HG03432 (cell line): ENCODE measurements at regions not wholly inside any gene's neighbourhood (a gene's known extent, or its start where the extent isn't known, plus 50 kb on each side); places are given as distances from the start of the nearest gene placed in this dataset.
"Not testable (repeated sequence)": the region's sequence is repeated elsewhere in the genome, so short reads cannot be mapped to it uniquely, and the experiment has no call there.

Experiments used
- ATAC-seq: cut with Tn5 transposase; IDR thresholded peaks from one replicate; pipeline ENCODE4 v1.9.1; 2021; ENCODE audit warnings: mild to moderate bottlenecking, moderate library complexity; ENCODE audit not compliant: unreplicated experiment

GRCh38 chr11:22920939-22921565, 60.8 kb upstream of the CCDC179 start:
- ATAC-seq, result peak; percentile 99

- ATAC-seq, result no peak
Observed at GRCh38 chr11:22922672-22923071, 62.4 kb upstream of the CCDC179 start.

- no peak for ATAC-seq
Observed at GRCh38 chr11:22923561-22923960, 63.3 kb upstream of the CCDC179 start.

- no peak for ATAC-seq
Observed at GRCh38 chr11:22926341-22926740, 66.1 kb upstream of the CCDC179 start.

- no peak for ATAC-seq
Observed at GRCh38 chr11:22927793-22928192, 67.5 kb upstream of the CCDC179 start.

GRCh38 chr11:22928207-22928917, 68.1 kb upstream of the CCDC179 start:
- ATAC-seq, result no peak

- peak; percentile 99 for ATAC-seq
Observed at GRCh38 chr11:22930816-22931594, 70.7 kb upstream of the CCDC179 start.

GRCh38 chr11:22938691-22939090, 78.4 kb upstream of the CCDC179 start:
- no peak for ATAC-seq

- ATAC-seq, result not testable (repeated sequence)
Observed at GRCh38 chr11:22941544-22941943, 81.3 kb upstream of the CCDC179 start.

- ATAC-seq, result peak; percentile 53
Observed at GRCh38 chr11:22957786-22958185, 97.5 kb upstream of the CCDC179 start.

- ATAC-seq, result no peak
Observed at GRCh38 chr11:22974251-22974650, 114.0 kb upstream of the CCDC179 start.

GRCh38 chr11:22976146-22976545, 115.9 kb upstream of the CCDC179 start:
- peak; percentile 61 for ATAC-seq

- no peak for ATAC-seq
Observed at GRCh38 chr11:22982903-22983302, 122.6 kb upstream of the CCDC179 start.

- no peak for ATAC-seq
Observed at GRCh38 chr11:22984045-22984444, 123.8 kb upstream of the CCDC179 start.

GRCh38 chr11:22989371-22989770, 129.1 kb upstream of the CCDC179 start:
- no peak for ATAC-seq

- ATAC-seq, result no peak
Observed at GRCh38 chr11:22991196-22991595, 130.9 kb upstream of the CCDC179 start.

GRCh38 chr11:23006730-23007129, 146.5 kb upstream of the CCDC179 start:
- no peak for ATAC-seq

- no peak for ATAC-seq
Observed at GRCh38 chr11:23010790-23011335, 150.6 kb upstream of the CCDC179 start.

GRCh38 chr11:23012930-23013329, 152.7 kb upstream of the CCDC179 start:
- ATAC-seq, result no peak

- no peak for ATAC-seq
Observed at GRCh38 chr11:23013509-23013908, 153.2 kb upstream of the CCDC179 start.

GRCh38 chr11:23021287-23021863, 161.1 kb upstream of the CCDC179 start:
- peak; percentile 70 for ATAC-seq
